WTC11 (cell line): ENCODE measurements at regions not wholly inside any gene's neighbourhood (a gene's known extent, or its start where the extent isn't known, plus 50 kb on each side); places are given as distances from the start of the nearest gene placed in this dataset.

Experiments
- ESRRA ChIP-seq: sonication (generic); formaldehyde crosslinking; IDR thresholded peaks from 2 replicates; pipeline ENCODE4 v1.8.1; 2022; ENCODE audit warnings: mild to moderate bottlenecking, missing genetic modification reagents, borderline replicate concordance
- ZNF317 ChIP-seq: sonication (generic); formaldehyde crosslinking; IDR thresholded peaks from 2 replicates; pipeline ENCODE4 v1.8.1; 2023; ENCODE audit warnings: low read depth, mild to moderate bottlenecking, moderate library complexity, missing genetic modification reagents, borderline replicate concordance
- TF ChIP-seq, protein P1 (sequence below): fragments of 200-600 bp; IDR thresholded peaks from 2 replicates; pipeline ENCODE4 v1.8.0; 2022; ENCODE audit warnings: antibody characterized with exemption

DNA sequence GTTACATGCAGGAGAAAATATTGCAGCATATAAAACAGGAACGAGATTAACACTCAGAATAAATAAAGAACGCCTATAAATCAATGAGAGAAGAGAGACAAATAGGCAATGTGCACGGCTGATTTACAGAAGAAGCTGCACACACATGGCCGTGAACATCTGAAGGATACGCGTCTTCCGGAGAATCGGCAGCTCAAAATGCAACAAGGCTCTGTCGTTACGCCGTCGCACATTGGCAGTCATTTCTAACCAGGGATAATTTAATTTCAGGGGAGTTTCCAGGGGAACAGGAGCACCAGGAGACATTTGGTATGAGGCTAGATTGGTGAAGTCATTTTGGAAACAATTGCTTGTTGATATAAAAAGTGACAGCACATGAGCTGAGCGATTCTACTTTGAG, 745.2 kb downstream of the BRD1 start:
- TF ChIP-seq, protein P1, sequence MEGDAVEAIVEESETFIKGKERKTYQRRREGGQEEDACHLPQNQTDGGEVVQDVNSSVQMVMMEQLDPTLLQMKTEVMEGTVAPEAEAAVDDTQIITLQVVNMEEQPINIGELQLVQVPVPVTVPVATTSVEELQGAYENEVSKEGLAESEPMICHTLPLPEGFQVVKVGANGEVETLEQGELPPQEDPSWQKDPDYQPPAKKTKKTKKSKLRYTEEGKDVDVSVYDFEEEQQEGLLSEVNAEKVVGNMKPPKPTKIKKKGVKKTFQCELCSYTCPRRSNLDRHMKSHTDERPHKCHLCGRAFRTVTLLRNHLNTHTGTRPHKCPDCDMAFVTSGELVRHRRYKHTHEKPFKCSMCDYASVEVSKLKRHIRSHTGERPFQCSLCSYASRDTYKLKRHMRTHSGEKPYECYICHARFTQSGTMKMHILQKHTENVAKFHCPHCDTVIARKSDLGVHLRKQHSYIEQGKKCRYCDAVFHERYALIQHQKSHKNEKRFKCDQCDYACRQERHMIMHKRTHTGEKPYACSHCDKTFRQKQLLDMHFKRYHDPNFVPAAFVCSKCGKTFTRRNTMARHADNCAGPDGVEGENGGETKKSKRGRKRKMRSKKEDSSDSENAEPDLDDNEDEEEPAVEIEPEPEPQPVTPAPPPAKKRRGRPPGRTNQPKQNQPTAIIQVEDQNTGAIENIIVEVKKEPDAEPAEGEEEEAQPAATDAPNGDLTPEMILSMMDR = no peak
- TF ChIP-seq ESRRA (CRISPR knock-in tag) = no peak
- TF ChIP-seq ZNF317 (CRISPR knock-in tag) = no peak
